Central memory CD4-positive, alpha-beta T cell (primary cell): ENCODE measurements at regions not wholly inside any gene's neighbourhood (a gene's known extent, or its start where the extent isn't known, plus 50 kb on each side); places are given as distances from the start of the nearest gene placed in this dataset.

Experiments used
- DNase-seq: peaks from one replicate; pipeline ENCODE4 v3.0.0; 2022

- peak; percentile 17 for DNase-seq
These were observed 62.1 kb upstream of the MAPRE2 start for GRCh38 chr18:34978953-34979608.

- DNase-seq: no peak
These were observed 59.7 kb upstream of the MAPRE2 start for GRCh38 chr18:34981487-34981886.

GRCh38 chr18:34985963-34986362, 55.2 kb upstream of the MAPRE2 start:
- no peak for DNase-seq

- no peak for DNase-seq
These were observed 50.6 kb upstream of the MAPRE2 start for GRCh38 chr18:34990597-34990996.

- no peak for DNase-seq
These were observed 50.1 kb upstream of the MAPRE2 start for GRCh38 chr18:34991152-34991551.
